ENCODE measurements at regions not wholly inside any gene's neighbourhood (a gene's known extent, or its start where the extent isn't known, plus 50 kb on each side); places are given as distances from the start of the nearest gene placed in this dataset.

GRCh38 chr17:33651686-33652085 lies 358.6 kb upstream of the ASIC2 start:
- DNase-seq = no peak

- no peak for DNase-seq
These were observed 359.8 kb upstream of the ASIC2 start for GRCh38 chr17:33652731-33653398.

GRCh38 chr17:33653399-33653788 lies 360.3 kb upstream of the ASIC2 start:
- no peak for DNase-seq

- no peak for DNase-seq
These were observed 364.1 kb upstream of the ASIC2 start for GRCh38 chr17:33657181-33657580.

GRCh38 chr17:33661975-33662374 lies 368.9 kb upstream of the ASIC2 start:
- DNase-seq = no peak

- no peak for DNase-seq
These were observed 371.2 kb upstream of the ASIC2 start for GRCh38 chr17:33664116-33664840.

GRCh38 chr17:33667052-33667509 lies 374.0 kb upstream of the ASIC2 start:
- DNase-seq = no peak

- DNase-seq = no peak
These were observed 374.6 kb upstream of the ASIC2 start for GRCh38 chr17:33667671-33668070.

- DNase-seq = no peak
These were observed 375.4 kb upstream of the ASIC2 start for GRCh38 chr17:33668516-33668915.

GRCh38 chr17:33671491-33671890 lies 378.4 kb upstream of the ASIC2 start:
- no peak for DNase-seq

GRCh38 chr17:33674685-33675084 lies 381.6 kb upstream of the ASIC2 start:
- peak; percentile 17 for DNase-seq

GRCh38 chr17:33676444-33676843 lies 383.3 kb upstream of the ASIC2 start:
- no peak for DNase-seq

GRCh38 chr17:33679595-33679994 lies 386.5 kb upstream of the ASIC2 start:
- DNase-seq = no peak

- no peak for DNase-seq
These were observed 387.4 kb upstream of the ASIC2 start for GRCh38 chr17:33680472-33680871.

- no peak for DNase-seq
These were observed 389.5 kb upstream of the ASIC2 start for GRCh38 chr17:33682599-33682998.

- DNase-seq = no peak
These were observed 391.6 kb upstream of the ASIC2 start for GRCh38 chr17:33684735-33685134.

GRCh38 chr17:33686171-33686570 lies 393.1 kb upstream of the ASIC2 start:
- DNase-seq = no peak

- DNase-seq = no peak
These were observed 394.7 kb upstream of the ASIC2 start for GRCh38 chr17:33687831-33688230.

- no peak for DNase-seq
These were observed 395.7 kb upstream of the ASIC2 start for GRCh38 chr17:33688771-33689170.

- DNase-seq = no peak
These were observed 396.6 kb upstream of the ASIC2 start for GRCh38 chr17:33689725-33690124.

GRCh38 chr17:33695431-33695830 lies 402.3 kb upstream of the ASIC2 start:
- no peak for DNase-seq

GRCh38 chr17:33696102-33696501 lies 403.0 kb upstream of the ASIC2 start:
- DNase-seq = no peak

- DNase-seq = no peak
These were observed 404.5 kb upstream of the ASIC2 start for GRCh38 chr17:33697557-33697956.

- no peak for DNase-seq
These were observed 408.8 kb upstream of the ASIC2 start for GRCh38 chr17:33701910-33702309.

GRCh38 chr17:33704856-33705255 lies 411.8 kb upstream of the ASIC2 start:
- DNase-seq = no peak

Data from CD4-positive, alpha-beta T cell treated with Interferon gamma for 1 hour (primary cell).